RWPE2 (cell line): ENCODE measurements at regions not wholly inside any gene's neighbourhood (a gene's known extent, or its start where the extent isn't known, plus 50 kb on each side); places are given as distances from the start of the nearest gene placed in this dataset.

Source experiments
- ATAC-seq: fragments of 200-7000 bp; cut with Tn5 transposase; 3 replicates; pipeline ENCODE4 v1.9.1; 2021; ENCODE audit warnings: low read depth
- DNase-seq: peaks from one replicate; pipeline ENCODE4 v3.0.0-alpha.2; 2020; ENCODE audit warnings: low spot score
- H3K27ac ChIP-seq: fragments of 450-650 bp; 2 replicates; pipeline ENCODE4 v1.5.1; 2017; ENCODE audit warnings: mild to moderate bottlenecking; ENCODE audit not compliant: poor library complexity, severe bottlenecking
- H3K27me3 ChIP-seq: fragments of 250-450 bp; sonication (Bioruptor Pico); 2 replicates; pipeline ENCODE4 v1.5.1; 2021; ENCODE audit warnings: mild to moderate bottlenecking, moderate library complexity; ENCODE audit not compliant: insufficient read depth, poor library complexity, severe bottlenecking
- H3K36me3 ChIP-seq: fragments of 250-450 bp; sonication (Bioruptor Pico); 2 replicates; pipeline ENCODE4 v1.5.1; 2020; ENCODE audit warnings: low read depth, mild to moderate bottlenecking, moderate library complexity
- H3K4me1 ChIP-seq: fragments of 250-450 bp; sonication (Bioruptor Pico); 2 replicates; pipeline ENCODE4 v1.5.1; 2021; ENCODE audit warnings: mild to moderate bottlenecking, moderate library complexity; ENCODE audit not compliant: insufficient read depth, poor library complexity, severe bottlenecking
- H3K4me3 ChIP-seq: fragments of 250-450 bp; sonication (Bioruptor Pico); 2 replicates; pipeline ENCODE4 v1.5.1; 2021; ENCODE audit warnings: mild to moderate bottlenecking, moderate library complexity; ENCODE audit not compliant: severe bottlenecking
- H3K9me3 ChIP-seq: fragments of 250-450 bp; sonication (Bioruptor Pico); 2 replicates; pipeline ENCODE4 v1.5.1; 2021; ENCODE audit warnings: mild to moderate bottlenecking, moderate library complexity; ENCODE audit not compliant: severe bottlenecking
- TF ChIP-seq, protein P1 (sequence below): fragments of 450-650 bp; IDR thresholded peaks from one replicate; pipeline ENCODE4 v1.5.1; 2017; ENCODE audit warnings: mild to moderate bottlenecking, moderate library complexity; ENCODE audit not compliant: poor library complexity, severe bottlenecking

DNA sequence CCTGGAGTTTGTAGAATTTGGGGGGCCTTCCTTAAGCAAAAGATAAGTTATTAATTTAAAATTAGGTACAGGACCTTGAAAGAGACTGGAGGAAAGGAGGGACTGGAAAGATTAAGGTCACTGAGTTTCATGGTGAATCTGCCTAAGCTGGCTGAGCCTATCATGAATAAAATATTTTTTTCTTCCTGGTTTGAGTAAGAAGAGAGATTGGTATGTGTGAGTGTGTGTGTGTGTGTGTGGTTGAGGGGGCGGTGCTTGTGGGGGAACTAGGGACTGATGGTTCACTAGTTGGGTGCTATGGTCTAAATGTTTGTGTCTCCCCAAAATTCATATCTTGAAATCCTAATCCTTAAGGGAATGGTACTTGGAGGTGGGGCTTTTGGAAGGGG is 142.5 kb upstream of the PRKCQ start:
- H3K4me1 ChIP-seq: peaks cover 23% of the 10 kb centered on the region
- peak; percentile 17; the same call in 2 of the 3 replicates for ATAC-seq
- peak overlapping the region; percentile 96 for H3K27ac ChIP-seq
- H3K27me3 ChIP-seq: no peaks in the 10 kb centered on the region
- H3K9me3 ChIP-seq: no peaks in the 10 kb centered on the region
- TF ChIP-seq, protein P1, sequence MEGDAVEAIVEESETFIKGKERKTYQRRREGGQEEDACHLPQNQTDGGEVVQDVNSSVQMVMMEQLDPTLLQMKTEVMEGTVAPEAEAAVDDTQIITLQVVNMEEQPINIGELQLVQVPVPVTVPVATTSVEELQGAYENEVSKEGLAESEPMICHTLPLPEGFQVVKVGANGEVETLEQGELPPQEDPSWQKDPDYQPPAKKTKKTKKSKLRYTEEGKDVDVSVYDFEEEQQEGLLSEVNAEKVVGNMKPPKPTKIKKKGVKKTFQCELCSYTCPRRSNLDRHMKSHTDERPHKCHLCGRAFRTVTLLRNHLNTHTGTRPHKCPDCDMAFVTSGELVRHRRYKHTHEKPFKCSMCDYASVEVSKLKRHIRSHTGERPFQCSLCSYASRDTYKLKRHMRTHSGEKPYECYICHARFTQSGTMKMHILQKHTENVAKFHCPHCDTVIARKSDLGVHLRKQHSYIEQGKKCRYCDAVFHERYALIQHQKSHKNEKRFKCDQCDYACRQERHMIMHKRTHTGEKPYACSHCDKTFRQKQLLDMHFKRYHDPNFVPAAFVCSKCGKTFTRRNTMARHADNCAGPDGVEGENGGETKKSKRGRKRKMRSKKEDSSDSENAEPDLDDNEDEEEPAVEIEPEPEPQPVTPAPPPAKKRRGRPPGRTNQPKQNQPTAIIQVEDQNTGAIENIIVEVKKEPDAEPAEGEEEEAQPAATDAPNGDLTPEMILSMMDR: no peak
- H3K36me3 ChIP-seq: no peaks in the 10 kb centered on the region
- DNase-seq: no peak
- no peak overlapping the region for H3K4me3 ChIP-seq

DNA sequence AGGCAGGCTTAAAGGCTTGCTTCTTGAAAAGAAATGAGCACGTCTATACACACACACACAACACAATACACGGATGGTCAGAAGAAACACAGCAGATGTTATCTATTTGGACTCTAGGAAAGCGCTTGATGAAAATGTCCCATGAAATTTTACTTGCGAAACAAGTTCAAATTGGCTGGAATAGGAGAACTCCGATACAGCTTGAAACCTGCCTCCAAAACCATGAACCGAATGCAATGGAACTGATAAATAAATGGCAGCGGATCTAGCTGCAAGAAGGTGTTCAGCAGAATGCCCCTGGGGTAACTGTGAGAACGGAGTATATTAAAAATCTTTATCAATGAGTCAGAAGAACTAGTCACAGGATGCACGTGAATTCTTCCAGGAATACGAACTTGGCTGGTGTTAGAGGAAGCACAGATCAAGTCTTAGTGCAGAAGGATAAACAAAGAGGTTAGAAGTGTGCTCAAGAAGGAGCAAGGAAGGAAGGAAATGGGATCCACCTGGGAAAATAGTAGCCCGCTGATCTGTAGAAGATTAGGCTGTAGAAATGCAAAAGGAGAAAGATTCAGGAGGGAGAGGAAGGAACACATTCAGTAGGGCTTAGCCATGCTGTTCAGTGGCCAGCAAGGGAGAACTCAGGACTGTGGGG is 142.0 kb upstream of the PRKCQ start:
- H3K27ac ChIP-seq: peak overlapping the region; percentile 96
- H3K36me3 ChIP-seq: no peaks in the 10 kb centered on the region
- ATAC-seq: peak; percentile 84
- peak; percentile 59 for DNase-seq
- H3K9me3 ChIP-seq: no peaks in the 10 kb centered on the region
- peaks cover 23% of the 10 kb centered on the region for H3K4me1 ChIP-seq
- TF ChIP-seq, protein P1: no peak
- H3K4me3 ChIP-seq: no peak overlapping the region
- no peaks in the 10 kb centered on the region for H3K27me3 ChIP-seq

DNA sequence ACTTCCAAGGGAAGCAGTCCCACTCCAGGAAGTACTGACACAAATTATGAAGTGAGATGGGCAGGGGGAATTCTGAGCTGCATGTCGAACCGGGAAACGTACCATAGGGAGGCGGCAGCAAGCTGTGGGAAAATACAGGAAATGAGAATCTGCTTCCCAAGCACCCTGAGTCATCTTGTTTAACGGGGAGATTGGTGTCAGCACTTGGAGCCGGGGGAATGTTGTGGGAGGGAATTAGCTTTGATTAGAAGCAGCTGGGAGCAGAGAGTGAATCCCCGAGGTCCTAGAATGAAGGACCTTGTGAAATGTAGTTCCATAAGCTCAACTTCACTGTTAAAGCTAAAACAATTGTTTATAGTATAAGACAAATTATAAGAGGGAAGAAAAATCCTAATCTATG is 141.4 kb upstream of the PRKCQ start:
- H3K9me3 ChIP-seq: no peaks in the 10 kb centered on the region
- no peak overlapping the region for H3K4me3 ChIP-seq
- peaks cover 23% of the 10 kb centered on the region for H3K4me1 ChIP-seq
- no peaks in the 10 kb centered on the region for H3K36me3 ChIP-seq
- TF ChIP-seq, protein P1: peak; percentile 85
- ATAC-seq: peak; percentile 84
- H3K27ac ChIP-seq: peak overlapping the region; percentile 96
- H3K27me3 ChIP-seq: no peaks in the 10 kb centered on the region
- peak; percentile 69 for DNase-seq

DNA sequence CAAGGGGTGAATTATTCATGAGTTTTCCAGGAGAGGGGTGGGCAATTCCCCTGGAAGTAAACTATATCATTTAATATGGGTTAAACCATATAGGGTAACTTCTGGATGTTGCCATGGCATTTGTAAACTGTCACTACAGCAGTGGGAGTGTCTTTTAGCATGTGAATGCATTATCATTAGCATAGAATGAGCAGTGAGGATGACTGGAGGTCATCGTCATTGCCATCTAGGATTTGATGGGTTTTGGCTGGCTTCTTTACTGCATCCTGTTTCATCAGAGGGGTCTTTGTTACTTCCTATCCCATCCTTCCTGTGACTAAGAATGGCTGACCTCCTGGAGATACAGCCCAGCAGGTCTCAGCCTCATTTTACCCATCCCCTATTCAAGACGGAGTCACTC is 139.5 kb upstream of the PRKCQ start:
- no peak overlapping the region for H3K27ac ChIP-seq
- H3K4me3 ChIP-seq: no peak overlapping the region
- DNase-seq (no peak), ATAC-seq (no peak)
- peaks cover 23% of the 10 kb centered on the region for H3K4me1 ChIP-seq
- TF ChIP-seq, protein P1: no peak
- no peaks in the 10 kb centered on the region for H3K9me3 ChIP-seq
- H3K36me3 ChIP-seq: no peaks in the 10 kb centered on the region
- no peaks in the 10 kb centered on the region for H3K27me3 ChIP-seq

DNA sequence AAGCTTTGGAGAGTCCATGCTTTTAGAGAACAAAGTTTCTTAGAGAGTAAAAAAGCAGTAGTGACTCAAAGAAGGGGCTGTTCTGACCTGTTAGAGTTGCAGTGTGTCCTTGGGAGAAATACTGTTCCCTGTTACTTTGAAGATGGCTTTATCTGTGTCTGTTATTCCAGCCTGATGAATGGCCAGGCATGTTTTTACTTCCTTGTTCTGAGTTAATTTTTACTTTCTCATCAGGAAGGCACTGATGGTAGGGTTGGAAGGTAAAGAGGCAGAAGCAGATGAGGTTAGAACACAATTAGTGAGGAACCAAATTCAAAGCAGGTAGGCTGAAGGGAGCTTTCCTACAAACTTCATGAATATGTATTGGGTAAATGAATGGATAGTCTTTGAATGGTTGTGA is 138.5 kb upstream of the PRKCQ start:
- no peak for ATAC-seq

More for the DNA sequence above, 138.5 kb upstream of the PRKCQ start:
- H3K4me1 ChIP-seq: peaks cover 23% of the 10 kb centered on the region
- H3K4me3 ChIP-seq: no peak overlapping the region
- no peak overlapping the region for H3K27ac ChIP-seq
- no peaks in the 10 kb centered on the region for H3K27me3 ChIP-seq
- DNase-seq: no peak
- no peaks in the 10 kb centered on the region for H3K9me3 ChIP-seq
- no peaks in the 10 kb centered on the region for H3K36me3 ChIP-seq
- TF ChIP-seq, protein P1: no peak
